Tibial nerve (tissue), 4 donors: ENCODE measurements at regions not wholly inside any gene's neighbourhood (a gene's known extent, or its start where the extent isn't known, plus 50 kb on each side); places are given as distances from the start of the nearest gene placed in this dataset.

ENCODE experiments used
- EP300 ChIP-seq, 2 donors: sonication (generic); formaldehyde crosslinking; IDR thresholded peaks; one replicate each; pipeline ENCODE4 v1.6.1; 2017; ENCODE audit warnings: antibody characterized with exemption in 2 of 2, mild to moderate bottlenecking in 1 of 2
- POLR2A ChIP-seq, 2 donors: fragments of 450-650 bp; IDR thresholded peaks; one replicate each; pipeline ENCODE4 v1.6.1; 2017; ENCODE audit warnings: antibody characterized with exemption in 2 of 2, mild to moderate bottlenecking in 2 of 2, moderate library complexity in 2 of 2
- TF ChIP-seq, protein P1 (sequence below), 5 experiments: fragments of 200-600 bp in 3 of 5; fragments of 450-650 bp in 2 of 5; sonication (generic) in 3 of 5; IDR thresholded peaks; one replicate each; pipeline ENCODE4 v1.5.1; 2016 to 2019; ENCODE audit warnings: antibody characterized with exemption in 5 of 5, mild to moderate bottlenecking in 3 of 5, moderate library complexity in 2 of 5

DNA sequence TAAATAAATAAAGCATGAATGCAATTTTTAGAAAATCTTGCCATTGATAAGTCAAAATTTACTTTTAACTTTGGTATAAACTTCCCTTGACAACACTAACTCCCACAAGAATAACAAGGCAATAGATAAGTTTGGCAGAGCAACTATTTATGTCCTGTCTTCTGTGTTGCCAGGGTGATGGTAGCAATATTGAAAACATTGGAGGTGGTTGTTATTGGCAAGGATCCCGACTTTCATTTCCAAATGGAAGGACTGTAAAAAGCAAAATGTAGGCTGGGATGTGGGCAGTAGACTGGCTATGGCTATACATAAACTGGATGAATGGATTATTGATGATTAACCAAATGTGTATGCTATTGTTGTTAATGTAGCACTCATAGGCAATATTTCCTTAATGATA is 134.9 kb upstream of the CACNA2D1 start:
- TF ChIP-seq POLR2A (IDR thresholded peaks at IDR 0.05) (no peak), EP300 (IDR thresholded peaks at IDR 0.05) (no peak)
- TF ChIP-seq, protein P1, sequence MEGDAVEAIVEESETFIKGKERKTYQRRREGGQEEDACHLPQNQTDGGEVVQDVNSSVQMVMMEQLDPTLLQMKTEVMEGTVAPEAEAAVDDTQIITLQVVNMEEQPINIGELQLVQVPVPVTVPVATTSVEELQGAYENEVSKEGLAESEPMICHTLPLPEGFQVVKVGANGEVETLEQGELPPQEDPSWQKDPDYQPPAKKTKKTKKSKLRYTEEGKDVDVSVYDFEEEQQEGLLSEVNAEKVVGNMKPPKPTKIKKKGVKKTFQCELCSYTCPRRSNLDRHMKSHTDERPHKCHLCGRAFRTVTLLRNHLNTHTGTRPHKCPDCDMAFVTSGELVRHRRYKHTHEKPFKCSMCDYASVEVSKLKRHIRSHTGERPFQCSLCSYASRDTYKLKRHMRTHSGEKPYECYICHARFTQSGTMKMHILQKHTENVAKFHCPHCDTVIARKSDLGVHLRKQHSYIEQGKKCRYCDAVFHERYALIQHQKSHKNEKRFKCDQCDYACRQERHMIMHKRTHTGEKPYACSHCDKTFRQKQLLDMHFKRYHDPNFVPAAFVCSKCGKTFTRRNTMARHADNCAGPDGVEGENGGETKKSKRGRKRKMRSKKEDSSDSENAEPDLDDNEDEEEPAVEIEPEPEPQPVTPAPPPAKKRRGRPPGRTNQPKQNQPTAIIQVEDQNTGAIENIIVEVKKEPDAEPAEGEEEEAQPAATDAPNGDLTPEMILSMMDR (IDR thresholded peaks at IDR 0.05), result no peak
